Uterus (tissue), 3 donors: ENCODE measurements at regions not wholly inside any gene's neighbourhood (a gene's known extent, or its start where the extent isn't known, plus 50 kb on each side); places are given as distances from the start of the nearest gene placed in this dataset.
A peak's percentile ranks its signal among the peaks of the same experiment; 100 is the strongest.

Experiments
- DNase-seq, 2 donors: peaks; one replicate each; pipeline ENCODE4 v3.0.0-alpha.2; 2019 to 2020
- H3K27ac ChIP-seq, 2 donors: fragments of 200-600 bp; sonication (generic); 1 replicate in 1 of 2; 2 replicates in 1 of 2; pipeline ENCODE4 v1.5.1; 2016 to 2018
- H3K27me3 ChIP-seq, 2 donors: fragments of 200-600 bp; sonication (generic); one replicate each; pipeline ENCODE4 v1.5.1; 2018 to 2019; ENCODE audit warnings: control low read depth in 1 of 2
- H3K36me3 ChIP-seq, 2 donors: fragments of 200-600 bp; sonication (generic); one replicate each; pipeline ENCODE4 v1.5.1; 2019; ENCODE audit warnings: control low read depth in 1 of 2
- H3K4me1 ChIP-seq, 2 donors: fragments of 200-600 bp; sonication (generic); one replicate each; pipeline ENCODE4 v1.5.1; 2018 to 2019; ENCODE audit warnings: control low read depth in 1 of 2
- H3K4me3 ChIP-seq, 2 donors: fragments of 200-600 bp; sonication (generic); 1 replicate in 1 of 2; 2 replicates in 1 of 2; pipeline ENCODE4 v1.5.1; 2018 to 2019; ENCODE audit warnings: mild to moderate bottlenecking in 1 of 2
- H3K9me3 ChIP-seq, 2 donors: fragments of 200-600 bp; sonication (generic); one replicate each; pipeline ENCODE4 v1.5.1; 2019; ENCODE audit warnings: control low read depth in 1 of 2
- POLR2A ChIP-seq, 2 donors: fragments of 450-650 bp; IDR thresholded peaks; one replicate each; pipeline ENCODE4 v1.6.1; 2016; ENCODE audit warnings: antibody characterized with exemption in 2 of 2, mild to moderate bottlenecking in 1 of 2, moderate library complexity in 1 of 2
- intact Hi-C: fragments of 100-400 bp; cut with DNase I; formaldehyde crosslinking; loops from one replicate; pipeline ENCODE4 v1.15.1; 2023; ENCODE audit warnings: low total_unique reads
- TF ChIP-seq, protein P1 (sequence below), 4 experiments: fragments of 200-600 bp in 2 of 4; fragments of 450-650 bp in 2 of 4; sonication (generic) in 2 of 4; IDR thresholded peaks; one replicate each; pipeline ENCODE4 v1.5.1; 2016 to 2019; ENCODE audit warnings: antibody characterized with exemption in 4 of 4, mild to moderate bottlenecking in 2 of 4, moderate library complexity in 1 of 4
- donor health status: DM: yes; HTN: yes; CAD: no.

DNA sequence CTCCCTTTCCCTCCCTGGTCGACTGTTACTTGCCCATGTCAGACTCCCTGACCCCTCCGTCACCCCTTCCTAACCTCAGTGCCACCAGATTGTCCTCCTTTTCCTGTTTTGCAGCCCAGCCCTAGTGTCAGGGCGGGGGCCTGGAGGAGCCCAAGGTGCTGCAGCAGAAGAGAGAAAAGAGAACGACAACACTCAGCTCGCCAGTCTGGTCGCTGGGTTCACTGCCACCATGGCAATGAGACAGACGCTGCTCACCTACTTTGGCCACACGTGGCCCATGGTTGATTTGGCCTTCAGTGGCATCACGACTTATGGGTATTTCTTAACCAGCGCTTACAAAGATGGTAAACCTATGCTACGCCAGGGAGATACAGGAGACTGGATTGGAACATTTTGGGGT lies 108.4 kb upstream of the RMDN2 start:
- H3K27ac ChIP-seq, result no peak overlapping the region
- intact Hi-C loops, result no loop called here
- no peaks in the 10 kb centered on the region for H3K27me3 ChIP-seq

GRCh38 chr2:37819186-37819585 lies 105.9 kb upstream of the RMDN2 start:
- Histone ChIP-seq H3K4me3 (no peak overlapping the region), H3K9me3 (no peaks in the 10 kb centered on the region), H3K27ac (no peak overlapping the region), H3K36me3 (no peaks in the 10 kb centered on the region), H3K4me1 (no peaks in the 10 kb centered on the region), H3K27me3 (no peaks in the 10 kb centered on the region)
- no peak for DNase-seq
- intact Hi-C loops, result no loop called here
- TF ChIP-seq POLR2A (IDR thresholded peaks at IDR 0.05), result no peak
- TF ChIP-seq, protein P1, sequence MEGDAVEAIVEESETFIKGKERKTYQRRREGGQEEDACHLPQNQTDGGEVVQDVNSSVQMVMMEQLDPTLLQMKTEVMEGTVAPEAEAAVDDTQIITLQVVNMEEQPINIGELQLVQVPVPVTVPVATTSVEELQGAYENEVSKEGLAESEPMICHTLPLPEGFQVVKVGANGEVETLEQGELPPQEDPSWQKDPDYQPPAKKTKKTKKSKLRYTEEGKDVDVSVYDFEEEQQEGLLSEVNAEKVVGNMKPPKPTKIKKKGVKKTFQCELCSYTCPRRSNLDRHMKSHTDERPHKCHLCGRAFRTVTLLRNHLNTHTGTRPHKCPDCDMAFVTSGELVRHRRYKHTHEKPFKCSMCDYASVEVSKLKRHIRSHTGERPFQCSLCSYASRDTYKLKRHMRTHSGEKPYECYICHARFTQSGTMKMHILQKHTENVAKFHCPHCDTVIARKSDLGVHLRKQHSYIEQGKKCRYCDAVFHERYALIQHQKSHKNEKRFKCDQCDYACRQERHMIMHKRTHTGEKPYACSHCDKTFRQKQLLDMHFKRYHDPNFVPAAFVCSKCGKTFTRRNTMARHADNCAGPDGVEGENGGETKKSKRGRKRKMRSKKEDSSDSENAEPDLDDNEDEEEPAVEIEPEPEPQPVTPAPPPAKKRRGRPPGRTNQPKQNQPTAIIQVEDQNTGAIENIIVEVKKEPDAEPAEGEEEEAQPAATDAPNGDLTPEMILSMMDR (IDR thresholded peaks at IDR 0.05), result no peak

More for the DNA sequence above, 108.4 kb upstream of the RMDN2 start:
- TF ChIP-seq, protein P1 (IDR thresholded peaks at IDR 0.05), result no peak
- TF ChIP-seq POLR2A (IDR thresholded peaks at IDR 0.05), result no peak
- no peaks in the 10 kb centered on the region for H3K36me3 ChIP-seq
- DNase-seq, result no peak
- no peak overlapping the region for H3K4me3 ChIP-seq
- no peaks in the 10 kb centered on the region for H3K9me3 ChIP-seq
- no peaks in the 10 kb centered on the region for H3K4me1 ChIP-seq

GRCh38 chr2:37820471-37820986 lies 104.6 kb upstream of the RMDN2 start:
- no peaks in the 10 kb centered on the region for H3K4me1 ChIP-seq
- no peak for DNase-seq
- H3K9me3 ChIP-seq, result no peaks in the 10 kb centered on the region
- H3K27ac ChIP-seq, result no peak overlapping the region
- no peak overlapping the region for H3K4me3 ChIP-seq
- intact Hi-C loops, result no loop called here
- H3K27me3 ChIP-seq, result no peaks in the 10 kb centered on the region
- TF ChIP-seq, protein P1 (IDR thresholded peaks at IDR 0.05), result no peak
- TF ChIP-seq POLR2A (IDR thresholded peaks at IDR 0.05), result no peak
- no peaks in the 10 kb centered on the region for H3K36me3 ChIP-seq

- Histone ChIP-seq H3K27ac (no peak overlapping the region), H3K4me3 (no peak overlapping the region), H3K27me3 (no peaks in the 10 kb centered on the region), H3K9me3 (no peaks in the 10 kb centered on the region), H3K4me1 (no peaks in the 10 kb centered on the region), H3K36me3 (no peaks in the 10 kb centered on the region)
- intact Hi-C loops, result no loop called here
- TF ChIP-seq, protein P1 (IDR thresholded peaks at IDR 0.05), result no peak
- TF ChIP-seq POLR2A (IDR thresholded peaks at IDR 0.05), result no peak
- DNase-seq, result no peak
These were observed 99.5 kb upstream of the RMDN2 start for GRCh38 chr2:37825586-37825985.

- intact Hi-C loops, result no loop called here
- H3K4me3 ChIP-seq, result no peak overlapping the region
- H3K27ac ChIP-seq, result peak overlapping the region in 1 of 2 donors; percentile 28
- H3K27me3 ChIP-seq, result no peaks in the 10 kb centered on the region
- H3K4me1 ChIP-seq, result no peaks in the 10 kb centered on the region
- TF ChIP-seq, protein P1 (IDR thresholded peaks at IDR 0.05), result no peak
- TF ChIP-seq POLR2A (IDR thresholded peaks at IDR 0.05), result no peak
- no peaks in the 10 kb centered on the region for H3K36me3 ChIP-seq
- no peak for DNase-seq
- H3K9me3 ChIP-seq, result no peaks in the 10 kb centered on the region
These were observed 98.5 kb upstream of the RMDN2 start for GRCh38 chr2:37826611-37827010.
